Upper lobe of right lung (tissue), 1 donor: ENCODE measurements at regions not wholly inside any gene's neighbourhood (a gene's known extent, or its start where the extent isn't known, plus 50 kb on each side); places are given as distances from the start of the nearest gene placed in this dataset.

Source experiments
- ATAC-seq: fragments of 200-7000 bp; cut with Tn5 transposase; one replicate; pipeline ENCODE4 v1.9.1; 2020; ENCODE audit warnings: mild to moderate bottlenecking, moderate library complexity
- DNase-seq: peaks from one replicate; pipeline ENCODE4 v3.0.0-alpha.2; 2020
- H3K27ac ChIP-seq: fragments of 200-600 bp; one replicate; pipeline ENCODE4 v1.8.0; 2022
- H3K27me3 ChIP-seq: fragments of 200-600 bp; one replicate; pipeline ENCODE4 v1.8.0; 2022; ENCODE audit warnings: mild to moderate bottlenecking
- H3K36me3 ChIP-seq: fragments of 200-600 bp; one replicate; pipeline ENCODE4 v1.8.0; 2022
- H3K4me1 ChIP-seq: fragments of 200-600 bp; one replicate; pipeline ENCODE4 v1.8.0; 2022
- H3K4me3 ChIP-seq: fragments of 200-600 bp; one replicate; pipeline ENCODE4 v1.8.0; 2022; ENCODE audit warnings: mild to moderate bottlenecking
- H3K9me3 ChIP-seq: fragments of 200-600 bp; one replicate; pipeline ENCODE4 v1.8.0; 2022
- intact Hi-C: fragments of 100-400 bp; cut with DNase I; formaldehyde crosslinking; loops from one replicate; pipeline ENCODE4 v1.11.0; 2022
- TF ChIP-seq, protein P1 (sequence below): fragments of 200-600 bp; IDR thresholded peaks from one replicate; pipeline ENCODE4 v1.8.0; 2022; ENCODE audit warnings: antibody characterized with exemption
- donor health status: DM: no; HTN: yes; CAD: no; lungs with severe emphysema.

DNA sequence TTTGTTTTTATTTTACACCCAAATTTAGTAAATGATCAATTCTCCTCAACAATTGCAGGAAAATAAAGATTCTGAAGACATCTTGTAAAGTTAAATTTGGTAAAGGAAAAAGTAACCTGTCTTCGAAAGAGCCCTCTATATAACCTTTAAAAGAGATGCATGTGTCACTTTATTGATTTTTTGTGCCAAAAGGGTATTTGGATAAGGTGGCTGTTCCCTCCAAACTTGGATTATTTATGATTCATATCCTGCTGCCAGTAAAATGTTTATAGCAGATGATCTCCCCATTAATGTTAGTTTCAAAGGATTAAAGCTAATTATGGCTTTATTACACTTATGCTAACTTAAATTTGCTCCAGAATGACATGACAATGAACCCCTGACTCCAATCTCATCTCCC is 98.8 kb downstream of the DUSP6 start:
- H3K36me3 ChIP-seq: no peaks in the 10 kb centered on the region
- H3K4me3 ChIP-seq: no peak overlapping the region
- no peaks in the 10 kb centered on the region for H3K27me3 ChIP-seq
- TF ChIP-seq, protein P1, sequence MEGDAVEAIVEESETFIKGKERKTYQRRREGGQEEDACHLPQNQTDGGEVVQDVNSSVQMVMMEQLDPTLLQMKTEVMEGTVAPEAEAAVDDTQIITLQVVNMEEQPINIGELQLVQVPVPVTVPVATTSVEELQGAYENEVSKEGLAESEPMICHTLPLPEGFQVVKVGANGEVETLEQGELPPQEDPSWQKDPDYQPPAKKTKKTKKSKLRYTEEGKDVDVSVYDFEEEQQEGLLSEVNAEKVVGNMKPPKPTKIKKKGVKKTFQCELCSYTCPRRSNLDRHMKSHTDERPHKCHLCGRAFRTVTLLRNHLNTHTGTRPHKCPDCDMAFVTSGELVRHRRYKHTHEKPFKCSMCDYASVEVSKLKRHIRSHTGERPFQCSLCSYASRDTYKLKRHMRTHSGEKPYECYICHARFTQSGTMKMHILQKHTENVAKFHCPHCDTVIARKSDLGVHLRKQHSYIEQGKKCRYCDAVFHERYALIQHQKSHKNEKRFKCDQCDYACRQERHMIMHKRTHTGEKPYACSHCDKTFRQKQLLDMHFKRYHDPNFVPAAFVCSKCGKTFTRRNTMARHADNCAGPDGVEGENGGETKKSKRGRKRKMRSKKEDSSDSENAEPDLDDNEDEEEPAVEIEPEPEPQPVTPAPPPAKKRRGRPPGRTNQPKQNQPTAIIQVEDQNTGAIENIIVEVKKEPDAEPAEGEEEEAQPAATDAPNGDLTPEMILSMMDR: no peak
- DNase-seq (no peak), ATAC-seq (no peak)
- H3K27ac ChIP-seq: no peak overlapping the region
- H3K4me1 ChIP-seq: peaks cover 14% of the 10 kb centered on the region
- intact Hi-C loops: no loop called here
- H3K9me3 ChIP-seq: no peaks in the 10 kb centered on the region

DNA sequence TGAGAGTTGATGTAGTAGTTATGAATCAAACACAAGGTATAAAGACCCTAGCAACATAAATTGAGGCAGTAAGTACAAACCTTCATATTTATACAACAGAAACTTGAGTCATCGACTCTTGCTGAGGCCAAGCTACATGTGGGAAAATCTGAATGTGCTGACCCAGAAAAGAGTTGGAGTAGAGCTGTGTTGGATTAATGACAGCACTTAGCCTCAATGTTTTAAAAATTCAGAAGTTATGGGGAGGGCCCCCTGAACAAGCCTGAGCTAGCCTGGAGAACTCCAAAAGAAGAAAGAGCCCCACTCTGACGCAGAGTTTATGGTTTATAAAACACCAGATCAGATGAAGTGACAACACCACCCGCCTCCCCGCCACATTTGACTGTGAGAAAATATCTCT is 100.0 kb downstream of the DUSP6 start:
- peaks cover 14% of the 10 kb centered on the region for H3K4me1 ChIP-seq
- no peaks in the 10 kb centered on the region for H3K27me3 ChIP-seq
- DNase-seq (no peak), ATAC-seq (no peak)
- no peaks in the 10 kb centered on the region for H3K36me3 ChIP-seq
- H3K4me3 ChIP-seq: no peak overlapping the region
- TF ChIP-seq, protein P1: no peak
- H3K9me3 ChIP-seq: no peaks in the 10 kb centered on the region
- intact Hi-C loops: no loop called here
- H3K27ac ChIP-seq: no peak overlapping the region

DNA sequence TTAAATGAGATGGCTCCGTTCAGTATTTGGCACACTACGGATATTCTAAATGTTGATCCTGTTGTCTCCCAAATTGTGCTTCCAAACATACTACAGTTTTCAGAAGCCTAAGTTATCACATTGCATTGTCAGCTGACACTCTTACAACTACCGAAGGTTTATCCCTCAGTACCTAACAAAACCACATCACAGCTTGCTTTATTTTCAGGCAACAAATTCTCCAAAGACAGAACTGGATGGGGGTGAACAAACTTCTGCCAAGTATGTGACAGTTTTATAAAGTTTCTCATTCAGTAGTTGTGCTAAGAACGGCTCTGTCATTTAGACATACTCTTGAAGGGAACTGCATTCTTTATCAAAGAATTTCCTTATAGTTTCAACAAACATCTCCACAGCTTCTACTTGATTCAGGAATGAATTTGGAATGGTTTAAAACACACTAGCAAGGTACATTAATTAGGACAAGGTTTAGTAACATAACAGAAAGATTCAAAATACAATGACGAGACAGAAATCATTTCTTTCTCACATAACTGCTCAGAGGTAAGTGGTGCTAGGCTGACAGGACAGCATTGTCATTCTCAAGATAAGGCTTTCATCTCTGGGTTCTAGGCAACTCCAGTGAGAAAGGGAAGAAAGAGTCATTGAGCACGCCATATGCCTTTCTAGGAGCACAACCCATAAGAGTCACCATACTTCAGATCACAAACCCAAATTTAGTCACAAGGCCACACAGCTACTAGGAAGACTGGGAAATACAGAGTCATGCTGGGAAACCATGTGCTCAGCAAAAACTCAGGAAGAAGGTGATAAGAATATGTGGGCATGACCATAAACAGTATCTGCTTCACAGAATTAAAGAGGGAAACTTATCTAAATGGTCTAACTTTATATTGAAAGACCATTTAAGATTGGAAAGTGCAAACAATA is 100.7 kb downstream of the DUSP6 start:
- H3K9me3 ChIP-seq: no peaks in the 10 kb centered on the region
- no peak for ATAC-seq
- DNase-seq: no peak
- H3K4me1 ChIP-seq: peaks cover 14% of the 10 kb centered on the region
- H3K36me3 ChIP-seq: no peaks in the 10 kb centered on the region
- intact Hi-C loops: no loop called here
- TF ChIP-seq, protein P1: no peak
- H3K4me3 ChIP-seq: no peak overlapping the region
- H3K27ac ChIP-seq: no peak overlapping the region
- no peaks in the 10 kb centered on the region for H3K27me3 ChIP-seq

DNA sequence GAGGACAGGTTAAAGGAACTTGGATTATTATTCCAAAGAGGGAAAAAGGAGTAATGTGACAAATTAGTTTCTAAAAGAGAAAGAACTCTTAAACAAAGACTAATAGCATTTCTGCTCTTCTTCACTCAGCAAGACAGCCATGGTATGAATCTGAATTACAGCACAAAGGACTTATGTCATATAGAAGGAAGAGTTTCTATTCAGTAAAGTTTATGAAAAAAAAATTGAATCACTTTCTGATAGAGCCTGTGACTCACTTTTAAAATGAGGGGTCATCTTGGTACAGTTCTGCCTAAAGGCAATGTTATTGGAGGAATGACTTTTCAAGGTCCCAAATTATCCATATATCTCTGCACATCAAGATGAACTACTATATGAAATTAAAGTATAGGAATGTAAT is 101.7 kb downstream of the DUSP6 start:
- no peaks in the 10 kb centered on the region for H3K27me3 ChIP-seq
- no peak overlapping the region for H3K27ac ChIP-seq
- intact Hi-C loops: no loop called here
- no peak for DNase-seq
- no peak overlapping the region for H3K4me3 ChIP-seq
- peaks cover 14% of the 10 kb centered on the region for H3K4me1 ChIP-seq
- ATAC-seq: no peak
- TF ChIP-seq, protein P1: no peak
- H3K36me3 ChIP-seq: no peaks in the 10 kb centered on the region
- no peaks in the 10 kb centered on the region for H3K9me3 ChIP-seq

DNA sequence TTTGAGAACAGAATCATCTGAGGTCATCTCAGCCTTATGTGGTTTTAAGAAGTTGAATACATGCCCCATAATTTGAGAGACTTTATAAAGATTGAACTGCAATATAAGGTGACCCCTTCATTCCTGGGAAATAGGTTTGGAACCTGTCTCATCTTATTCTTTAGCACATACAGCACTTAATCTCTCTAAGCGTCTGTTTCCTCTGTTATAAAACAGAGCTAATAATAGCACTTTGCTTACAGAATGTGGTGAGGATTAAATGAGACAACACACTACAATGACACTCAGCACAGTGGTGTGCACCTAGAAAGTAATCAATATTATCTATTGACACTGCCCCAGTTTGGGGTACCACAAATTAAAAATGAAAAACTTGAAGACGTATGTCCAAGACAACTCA is 102.1 kb downstream of the DUSP6 start:
- no peaks in the 10 kb centered on the region for H3K36me3 ChIP-seq
- no peak overlapping the region for H3K4me3 ChIP-seq
- H3K9me3 ChIP-seq: no peaks in the 10 kb centered on the region
- TF ChIP-seq, protein P1: no peak
- ATAC-seq: no peak
- intact Hi-C loops: no loop called here
- peaks cover 15% of the 10 kb centered on the region for H3K4me1 ChIP-seq
- no peak for DNase-seq
- no peaks in the 10 kb centered on the region for H3K27me3 ChIP-seq
- no peak overlapping the region for H3K27ac ChIP-seq
